Testis (tissue), 2 donors: ENCODE measurements at regions not wholly inside any gene's neighbourhood (a gene's known extent, or its start where the extent isn't known, plus 50 kb on each side); places are given as distances from the start of the nearest gene placed in this dataset.

Experiments
- POLR2A ChIP-seq: fragments of 450-650 bp; IDR thresholded peaks from one replicate; pipeline ENCODE4 v1.6.1; 2017; ENCODE audit warnings: antibody characterized with exemption, mild to moderate bottlenecking, moderate library complexity
- TF ChIP-seq, protein P1 (sequence below), 3 experiments: fragments of 450-650 bp in 2 of 3; fragments of 200-600 bp in 1 of 3; sonication (generic) in 1 of 3; IDR thresholded peaks; one replicate each; pipeline ENCODE4 v1.5.1; 2016 to 2019; ENCODE audit warnings: antibody characterized with exemption in 3 of 3, mild to moderate bottlenecking in 2 of 3, moderate library complexity in 1 of 3

DNA sequence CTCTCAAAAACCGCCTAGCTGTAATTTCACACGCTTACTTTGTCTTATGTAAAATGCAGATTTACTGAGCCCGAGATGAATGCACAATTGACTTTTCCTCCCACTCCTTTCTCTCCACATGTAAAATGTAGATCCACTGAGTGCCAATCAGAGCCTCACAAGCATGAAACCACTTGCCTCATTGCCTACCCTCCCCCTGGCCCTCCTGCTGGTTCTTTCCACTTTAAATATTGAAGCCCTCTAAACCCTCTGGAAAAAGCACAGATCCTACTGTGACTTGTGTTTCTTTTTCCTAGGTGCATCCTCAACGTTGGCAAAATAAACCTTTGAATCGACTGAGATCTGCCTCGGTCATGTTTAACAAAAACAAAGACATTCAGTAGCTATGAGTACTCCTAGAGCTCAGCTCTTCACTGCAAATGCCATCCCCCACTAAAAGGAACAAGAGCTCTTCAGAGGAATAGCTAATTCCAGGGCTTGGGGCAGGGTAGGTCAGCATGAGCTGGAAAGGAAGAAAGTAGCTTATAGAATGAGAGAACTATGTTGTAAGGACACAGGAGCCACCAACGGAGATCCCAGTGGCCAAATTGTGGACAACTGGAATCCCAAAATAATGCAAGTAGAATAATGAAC lies 365.5 kb upstream of the RUNX1 start:
- TF ChIP-seq, protein P1, sequence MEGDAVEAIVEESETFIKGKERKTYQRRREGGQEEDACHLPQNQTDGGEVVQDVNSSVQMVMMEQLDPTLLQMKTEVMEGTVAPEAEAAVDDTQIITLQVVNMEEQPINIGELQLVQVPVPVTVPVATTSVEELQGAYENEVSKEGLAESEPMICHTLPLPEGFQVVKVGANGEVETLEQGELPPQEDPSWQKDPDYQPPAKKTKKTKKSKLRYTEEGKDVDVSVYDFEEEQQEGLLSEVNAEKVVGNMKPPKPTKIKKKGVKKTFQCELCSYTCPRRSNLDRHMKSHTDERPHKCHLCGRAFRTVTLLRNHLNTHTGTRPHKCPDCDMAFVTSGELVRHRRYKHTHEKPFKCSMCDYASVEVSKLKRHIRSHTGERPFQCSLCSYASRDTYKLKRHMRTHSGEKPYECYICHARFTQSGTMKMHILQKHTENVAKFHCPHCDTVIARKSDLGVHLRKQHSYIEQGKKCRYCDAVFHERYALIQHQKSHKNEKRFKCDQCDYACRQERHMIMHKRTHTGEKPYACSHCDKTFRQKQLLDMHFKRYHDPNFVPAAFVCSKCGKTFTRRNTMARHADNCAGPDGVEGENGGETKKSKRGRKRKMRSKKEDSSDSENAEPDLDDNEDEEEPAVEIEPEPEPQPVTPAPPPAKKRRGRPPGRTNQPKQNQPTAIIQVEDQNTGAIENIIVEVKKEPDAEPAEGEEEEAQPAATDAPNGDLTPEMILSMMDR (IDR thresholded peaks at IDR 0.05) = no peak
- no peak for TF ChIP-seq POLR2A
